ENCODE measurements at regions not wholly inside any gene's neighbourhood (a gene's known extent, or its start where the extent isn't known, plus 50 kb on each side); places are given as distances from the start of the nearest gene placed in this dataset.
"Not testable (repeated sequence)": the region's sequence is repeated elsewhere in the genome, so short reads cannot be mapped to it uniquely, and the experiment has no call there.

- H3K27ac Mint-ChIP-seq; H3K36me3 Mint-ChIP-seq (ENCODE audit: low read depth); H3K27me3 Mint-ChIP-seq (ENCODE audit: low read depth); ATAC-seq; H3K4me1 Mint-ChIP-seq (ENCODE audit: low read depth); H3K9me3 Mint-ChIP-seq (ENCODE audit: insufficient read depth); DNase-seq; POLR2A ChIA-PET; H3K4me3 Mint-ChIP-seq; CTCF ChIA-PET: not testable (repeated sequence)
Measured at GRCh38 chr6:21939066-21939465, 345.5 kb downstream of the SOX4 start.

- H3K27ac Mint-ChIP-seq: no peak overlapping the region
- H3K4me1 Mint-ChIP-seq (ENCODE audit: low read depth): no peaks in the 10 kb centered on the region
- no peak for ATAC-seq
- POLR2A ChIA-PET: no interaction called here
- no peaks in the 10 kb centered on the region for H3K36me3 Mint-ChIP-seq (ENCODE audit: low read depth)
- H3K4me3 Mint-ChIP-seq: no peak overlapping the region
- CTCF ChIA-PET: no interaction called here
- no peaks in the 10 kb centered on the region for H3K9me3 Mint-ChIP-seq (ENCODE audit: insufficient read depth)
- no peak for DNase-seq
- no peaks in the 10 kb centered on the region for H3K27me3 Mint-ChIP-seq (ENCODE audit: low read depth)
Measured at GRCh38 chr6:21941926-21942325, 348.4 kb downstream of the SOX4 start.

- H3K27ac Mint-ChIP-seq: no peak overlapping the region
- POLR2A ChIA-PET: no interaction called here
- no peaks in the 10 kb centered on the region for H3K27me3 Mint-ChIP-seq (ENCODE audit: low read depth)
- ATAC-seq: no peak
- H3K4me3 Mint-ChIP-seq: no peak overlapping the region
- H3K4me1 Mint-ChIP-seq (ENCODE audit: low read depth): no peaks in the 10 kb centered on the region
- no peaks in the 10 kb centered on the region for H3K9me3 Mint-ChIP-seq (ENCODE audit: insufficient read depth)
- no peak for DNase-seq
- no peaks in the 10 kb centered on the region for H3K36me3 Mint-ChIP-seq (ENCODE audit: low read depth)
- CTCF ChIA-PET: no interaction called here
Measured at GRCh38 chr6:21942897-21943296, 349.3 kb downstream of the SOX4 start.

- no peaks in the 10 kb centered on the region for H3K9me3 Mint-ChIP-seq (ENCODE audit: insufficient read depth)
- DNase-seq (no peak), ATAC-seq (no peak)
- ChIA-PET POLR2A (no interaction called here), CTCF (interaction anchor here (0.8 kb wide), 1 partner anchor 21 kb away, joined by 3 read pairs; no protein-coding TSS in a partner anchor)
- no peak overlapping the region for H3K4me3 Mint-ChIP-seq
- no peak overlapping the region for H3K27ac Mint-ChIP-seq
- H3K36me3 Mint-ChIP-seq (ENCODE audit: low read depth): no peaks in the 10 kb centered on the region
- H3K4me1 Mint-ChIP-seq (ENCODE audit: low read depth): peaks cover 5% of the 10 kb centered on the region
- H3K27me3 Mint-ChIP-seq (ENCODE audit: low read depth): no peaks in the 10 kb centered on the region
Measured at GRCh38 chr6:21946298-21946783, 350.5 kb downstream of the PRL start.

GRCh38 chr6:21947227-21947626 lies 349.6 kb downstream of the PRL start:
- DNase-seq; H3K4me3 Mint-ChIP-seq; H3K9me3 Mint-ChIP-seq (ENCODE audit: insufficient read depth); H3K27ac Mint-ChIP-seq; POLR2A ChIA-PET; H3K36me3 Mint-ChIP-seq (ENCODE audit: low read depth); ATAC-seq; H3K27me3 Mint-ChIP-seq (ENCODE audit: low read depth): not testable (repeated sequence)
- CTCF ChIA-PET: interaction anchor here (0.8 kb wide), 1 partner anchor 20 kb away, joined by 3 read pairs; no protein-coding TSS in a partner anchor
- H3K4me1 Mint-ChIP-seq (ENCODE audit: low read depth): peaks cover 12% of the 10 kb centered on the region

GRCh38 chr6:21947731-21948386 lies 349.0 kb downstream of the PRL start:
- no peaks in the 10 kb centered on the region for H3K9me3 Mint-ChIP-seq (ENCODE audit: insufficient read depth)
- no peak overlapping the region for H3K27ac Mint-ChIP-seq
- H3K4me3 Mint-ChIP-seq: no peak overlapping the region
- ChIA-PET CTCF (no interaction called here), POLR2A (no interaction called here)
- no peaks in the 10 kb centered on the region for H3K36me3 Mint-ChIP-seq (ENCODE audit: low read depth)
- ATAC-seq: no peak
- H3K4me1 Mint-ChIP-seq (ENCODE audit: low read depth): peaks cover 12% of the 10 kb centered on the region
- H3K27me3 Mint-ChIP-seq (ENCODE audit: low read depth): no peaks in the 10 kb centered on the region
- no peak for DNase-seq

- H3K4me1 Mint-ChIP-seq (ENCODE audit: low read depth): peaks cover 18% of the 10 kb centered on the region
- no peak for DNase-seq
- CTCF ChIA-PET: interaction anchor here (0.6 to 1.3 kb wide), 2 partner anchors 13 to 76 kb away, joined by 3 read pairs; no protein-coding TSS in a partner anchor
- ATAC-seq: no peak
- no peaks in the 10 kb centered on the region for H3K27me3 Mint-ChIP-seq (ENCODE audit: low read depth)
- no peak overlapping the region for H3K4me3 Mint-ChIP-seq
- POLR2A ChIA-PET: interaction anchor here (0.6 kb wide), 1 partner anchor 675 kb away, joined by 3 read pairs; no protein-coding TSS in a partner anchor
- H3K36me3 Mint-ChIP-seq (ENCODE audit: low read depth): no peaks in the 10 kb centered on the region
- H3K27ac Mint-ChIP-seq: no peak overlapping the region
- no peaks in the 10 kb centered on the region for H3K9me3 Mint-ChIP-seq (ENCODE audit: insufficient read depth)
Measured at GRCh38 chr6:21949211-21949801, 347.5 kb downstream of the PRL start.

- Mint-ChIP-seq H3K27ac (no peak overlapping the region), H3K27me3 (ENCODE audit: low read depth) (peaks cover 5% of the 10 kb centered on the region), H3K9me3 (ENCODE audit: insufficient read depth) (no peaks in the 10 kb centered on the region), H3K4me3 (no peak overlapping the region), H3K4me1 (ENCODE audit: low read depth) (peaks cover 18% of the 10 kb centered on the region), H3K36me3 (ENCODE audit: low read depth) (no peaks in the 10 kb centered on the region)
- ChIA-PET CTCF (no interaction called here), POLR2A (no interaction called here)
- DNase-seq (no peak), ATAC-seq (no peak)
Measured at GRCh38 chr6:21952367-21952766, 344.5 kb downstream of the PRL start.

- DNase-seq (no peak), ATAC-seq (no peak)
- Mint-ChIP-seq H3K36me3 (ENCODE audit: low read depth) (no peaks in the 10 kb centered on the region), H3K27ac (no peak overlapping the region), H3K9me3 (ENCODE audit: insufficient read depth) (no peaks in the 10 kb centered on the region), H3K27me3 (ENCODE audit: low read depth) (peaks cover 5% of the 10 kb centered on the region), H3K4me3 (no peak overlapping the region), H3K4me1 (ENCODE audit: low read depth) (peaks cover 18% of the 10 kb centered on the region)
- CTCF ChIA-PET: no interaction called here
- POLR2A ChIA-PET: no interaction called here
Measured at GRCh38 chr6:21953831-21954801, 342.7 kb downstream of the PRL start.

- ATAC-seq (no peak), DNase-seq (no peak)
- Mint-ChIP-seq H3K4me3 (no peak overlapping the region), H3K4me1 (ENCODE audit: low read depth) (peaks cover 18% of the 10 kb centered on the region), H3K27me3 (ENCODE audit: low read depth) (peaks cover 5% of the 10 kb centered on the region), H3K27ac (no peak overlapping the region), H3K36me3 (ENCODE audit: low read depth) (no peaks in the 10 kb centered on the region), H3K9me3 (ENCODE audit: insufficient read depth) (no peaks in the 10 kb centered on the region)
- CTCF ChIA-PET: no interaction called here
- POLR2A ChIA-PET: interaction anchor here (0.6 kb wide), 1 partner anchor 992 kb away, joined by 3 read pairs; no protein-coding TSS in a partner anchor
Measured at GRCh38 chr6:21955053-21955595, 341.7 kb downstream of the PRL start.

GRCh38 chr6:21955951-21956350 lies 340.9 kb downstream of the PRL start:
- POLR2A ChIA-PET: no interaction called here
- H3K36me3 Mint-ChIP-seq (ENCODE audit: low read depth): no peaks in the 10 kb centered on the region

GRCh38 chr6:21958428-21958827 lies 338.4 kb downstream of the PRL start:
- Mint-ChIP-seq H3K9me3 (ENCODE audit: insufficient read depth) (no peaks in the 10 kb centered on the region), H3K4me1 (ENCODE audit: low read depth) (peaks cover 6% of the 10 kb centered on the region), H3K27me3 (ENCODE audit: low read depth) (peaks cover 6% of the 10 kb centered on the region), H3K27ac (no peak overlapping the region), H3K36me3 (ENCODE audit: low read depth) (no peaks in the 10 kb centered on the region), H3K4me3 (no peak overlapping the region)
- no peak for DNase-seq
- ChIA-PET CTCF (no interaction called here), POLR2A (no interaction called here)
- no peak for ATAC-seq

More at GRCh38 chr6:21955951-21956350, 340.9 kb downstream of the PRL start:
- H3K27me3 Mint-ChIP-seq (ENCODE audit: low read depth): peaks cover 5% of the 10 kb centered on the region
- no peak overlapping the region for H3K4me3 Mint-ChIP-seq
- peaks cover 17% of the 10 kb centered on the region for H3K4me1 Mint-ChIP-seq (ENCODE audit: low read depth)
- H3K27ac Mint-ChIP-seq: no peak overlapping the region
- H3K9me3 Mint-ChIP-seq (ENCODE audit: insufficient read depth): no peaks in the 10 kb centered on the region
- no peak for ATAC-seq
- DNase-seq: no peak
- CTCF ChIA-PET: no interaction called here

Data from activated CD8-positive, alpha-beta T cell treated with anti-CD3 and anti-CD28 coated beads, Interleukin-2, amount 10 ng/mL, durations not matched to agents 7 days and 5 days (primary cell).